ENCODE measurements at regions not wholly inside any gene's neighbourhood (a gene's known extent, or its start where the extent isn't known, plus 50 kb on each side); places are given as distances from the start of the nearest gene placed in this dataset.
"Not testable (repeated sequence)": the region's sequence is repeated elsewhere in the genome, so short reads cannot be mapped to it uniquely, and the experiment has no call there.

- Histone ChIP-seq H3K9ac (ENCODE audit: insufficient read length) (no peak overlapping the region), H3K4me3 (no peak overlapping the region), H3K36me3 (ENCODE audit: insufficient read depth, low read length) (no peaks in the 10 kb centered on the region), H3K27ac (no peak overlapping the region), H3K9me3 (ENCODE audit: low read depth, low read length) (no peaks in the 10 kb centered on the region)
- DNase-seq (ENCODE audit: low read depth, low spot score), result no peak
- TF ChIP-seq EZH2 (IDR thresholded peaks at IDR 0.05) (no peak), FOXP2 (optimal IDR thresholded peaks at IDR 0.05; ENCODE audit: control extremely low read depth, extremely low read length, insufficient read depth) (no peak), POLR2AphosphoS5 (IDR thresholded peaks at IDR 0.05; ENCODE audit: borderline replicate concordance, low read depth, low read length) (no peak)
Observed at GRCh38 chr17:51479303-51479702, 219.0 kb downstream of the UTP18 start.

- no peak overlapping the region for H3K9ac ChIP-seq (ENCODE audit: insufficient read length)
- H3K9me3 ChIP-seq (ENCODE audit: low read depth, low read length), result no peaks in the 10 kb centered on the region
- no peaks in the 10 kb centered on the region for H3K36me3 ChIP-seq (ENCODE audit: insufficient read depth, low read length)
- DNase-seq (ENCODE audit: low read depth, low spot score), result no peak
- no peak for TF ChIP-seq POLR2AphosphoS5 (IDR thresholded peaks at IDR 0.05; ENCODE audit: borderline replicate concordance, low read depth, low read length)
- TF ChIP-seq FOXP2 (optimal IDR thresholded peaks at IDR 0.05; ENCODE audit: control extremely low read depth, extremely low read length, insufficient read depth), result no peak
- no peak for TF ChIP-seq EZH2 (IDR thresholded peaks at IDR 0.05)
- H3K27ac ChIP-seq, result no peak overlapping the region
- no peak overlapping the region for H3K4me3 ChIP-seq
Observed at GRCh38 chr17:51481370-51481769, 221.0 kb downstream of the UTP18 start.

GRCh38 chr17:51482248-51482647, 221.9 kb downstream of the UTP18 start:
- H3K27ac ChIP-seq; H3K9me3 ChIP-seq (ENCODE audit: low read depth, low read length); H3K9ac ChIP-seq (ENCODE audit: insufficient read length); DNase-seq (ENCODE audit: low read depth, low spot score); H3K36me3 ChIP-seq (ENCODE audit: insufficient read depth, low read length); H3K4me3 ChIP-seq: not testable (repeated sequence)

GRCh38 chr17:51486091-51486490, 225.7 kb downstream of the UTP18 start:
- Histone ChIP-seq H3K9ac (ENCODE audit: insufficient read length) (no peak overlapping the region), H3K4me3 (no peak overlapping the region), H3K9me3 (ENCODE audit: low read depth, low read length) (no peaks in the 10 kb centered on the region), H3K36me3 (ENCODE audit: insufficient read depth, low read length) (no peaks in the 10 kb centered on the region), H3K27ac (no peak overlapping the region)
- DNase-seq (ENCODE audit: low read depth, low spot score), result no peak
- TF ChIP-seq FOXP2 (optimal IDR thresholded peaks at IDR 0.05; ENCODE audit: control extremely low read depth, extremely low read length, insufficient read depth) (no peak), EZH2 (IDR thresholded peaks at IDR 0.05) (no peak), POLR2AphosphoS5 (IDR thresholded peaks at IDR 0.05; ENCODE audit: borderline replicate concordance, low read depth, low read length) (no peak)

GRCh38 chr17:51486885-51487520, 226.7 kb downstream of the UTP18 start:
- Histone ChIP-seq H3K36me3 (ENCODE audit: insufficient read depth, low read length) (no peaks in the 10 kb centered on the region), H3K4me3 (no peak overlapping the region), H3K9ac (ENCODE audit: insufficient read length) (no peak overlapping the region), H3K9me3 (ENCODE audit: low read depth, low read length) (no peaks in the 10 kb centered on the region), H3K27ac (no peak overlapping the region)
- no peak for TF ChIP-seq EZH2 (IDR thresholded peaks at IDR 0.05)
- DNase-seq (ENCODE audit: low read depth, low spot score), result no peak

- H3K27ac ChIP-seq, result no peak overlapping the region
- no peak for DNase-seq (ENCODE audit: low read depth, low spot score)
- H3K9ac ChIP-seq (ENCODE audit: insufficient read length), result no peak overlapping the region
- H3K4me3 ChIP-seq, result no peak overlapping the region
- no peaks in the 10 kb centered on the region for H3K36me3 ChIP-seq (ENCODE audit: insufficient read depth, low read length)
- no peaks in the 10 kb centered on the region for H3K9me3 ChIP-seq (ENCODE audit: low read depth, low read length)
- TF ChIP-seq POLR2AphosphoS5 (IDR thresholded peaks at IDR 0.05; ENCODE audit: borderline replicate concordance, low read depth, low read length) (no peak), EZH2 (IDR thresholded peaks at IDR 0.05) (no peak), FOXP2 (optimal IDR thresholded peaks at IDR 0.05; ENCODE audit: control extremely low read depth, extremely low read length, insufficient read depth) (no peak)
Observed at GRCh38 chr17:51487947-51488346, 227.6 kb downstream of the UTP18 start.

- H3K9me3 ChIP-seq (ENCODE audit: low read depth, low read length), result no peaks in the 10 kb centered on the region
- no peak for DNase-seq (ENCODE audit: low read depth, low spot score)
Observed at GRCh38 chr17:51491416-51491815, 231.1 kb downstream of the UTP18 start.

GRCh38 chr17:51493206-51493605, 232.9 kb downstream of the UTP18 start:
- no peak for DNase-seq (ENCODE audit: low read depth, low spot score)
- no peaks in the 10 kb centered on the region for H3K9me3 ChIP-seq (ENCODE audit: low read depth, low read length)
- TF ChIP-seq POLR2AphosphoS5 (IDR thresholded peaks at IDR 0.05; ENCODE audit: borderline replicate concordance, low read depth, low read length), result no peak
- TF ChIP-seq FOXP2 (optimal IDR thresholded peaks at IDR 0.05; ENCODE audit: control extremely low read depth, extremely low read length, insufficient read depth), result no peak
- TF ChIP-seq EZH2 (IDR thresholded peaks at IDR 0.05), result no peak
- no peak overlapping the region for H3K9ac ChIP-seq (ENCODE audit: insufficient read length)
- H3K36me3 ChIP-seq (ENCODE audit: insufficient read depth, low read length), result no peaks in the 10 kb centered on the region
- H3K4me3 ChIP-seq, result no peak overlapping the region
- H3K27ac ChIP-seq, result no peak overlapping the region

More at GRCh38 chr17:51491416-51491815, 231.1 kb downstream of the UTP18 start:
- TF ChIP-seq EZH2 (IDR thresholded peaks at IDR 0.05) (no peak), POLR2AphosphoS5 (IDR thresholded peaks at IDR 0.05; ENCODE audit: borderline replicate concordance, low read depth, low read length) (no peak), FOXP2 (optimal IDR thresholded peaks at IDR 0.05; ENCODE audit: control extremely low read depth, extremely low read length, insufficient read depth) (no peak)
- H3K4me3 ChIP-seq, result no peak overlapping the region
- H3K36me3 ChIP-seq (ENCODE audit: insufficient read depth, low read length), result no peaks in the 10 kb centered on the region
- no peak overlapping the region for H3K9ac ChIP-seq (ENCODE audit: insufficient read length)
- no peak overlapping the region for H3K27ac ChIP-seq

- no peaks in the 10 kb centered on the region for H3K36me3 ChIP-seq (ENCODE audit: insufficient read depth, low read length)
- no peak overlapping the region for H3K27ac ChIP-seq
- no peak overlapping the region for H3K9ac ChIP-seq (ENCODE audit: insufficient read length)
- DNase-seq (ENCODE audit: low read depth, low spot score), result no peak
- no peaks in the 10 kb centered on the region for H3K9me3 ChIP-seq (ENCODE audit: low read depth, low read length)
- no peak overlapping the region for H3K4me3 ChIP-seq
- no peak for TF ChIP-seq FOXP2 (optimal IDR thresholded peaks at IDR 0.05; ENCODE audit: control extremely low read depth, extremely low read length, insufficient read depth)
- no peak for TF ChIP-seq POLR2AphosphoS5 (IDR thresholded peaks at IDR 0.05; ENCODE audit: borderline replicate concordance, low read depth, low read length)
- no peak for TF ChIP-seq EZH2 (IDR thresholded peaks at IDR 0.05)
Observed at GRCh38 chr17:51496378-51496777, 236.0 kb downstream of the UTP18 start.
